WTC11 (cell line): ENCODE measurements at regions not wholly inside any gene's neighbourhood (a gene's known extent, or its start where the extent isn't known, plus 50 kb on each side); places are given as distances from the start of the nearest gene placed in this dataset.

Experiments used
- ATAC-seq: fragments of 200-7000 bp; cut with Tn5 transposase; 2 replicates; pipeline ENCODE4 v1.10.0; 2021; ENCODE audit warnings: mild to moderate bottlenecking, moderate library complexity
- CTCF ChIA-PET: fragments of 300-600 bp; sonication (Branson Sonifier 250); formaldehyde crosslinking; loops from one replicate; lab custom pipeline; 2021; ENCODE audit warnings: antibody characterized with exemption; lab: Charles Lee
- POLR2A ChIA-PET: fragments of 350-600 bp; sonication (Branson Sonifier 250); formaldehyde crosslinking; loops from one replicate; lab custom pipeline; 2021; ENCODE audit warnings: antibody characterized with exemption; lab: Charles Lee
- DNase-seq: peaks from one replicate; pipeline ENCODE4 v3.0.0; 2021; ENCODE audit warnings: low spot score
- H3K27ac Mint-ChIP-seq: 2 replicates; pipeline ENCODE4 v1.8.0; 2021; ENCODE audit warnings: mixed read lengths
- H3K27me3 Mint-ChIP-seq: 2 replicates; pipeline ENCODE4 v1.8.0; 2021; ENCODE audit warnings: low read depth, mild to moderate bottlenecking, moderate library complexity, mixed read lengths
- H3K36me3 Mint-ChIP-seq: 2 replicates; pipeline ENCODE4 v1.8.0; 2021; ENCODE audit warnings: mixed read lengths
- H3K4me1 Mint-ChIP-seq: 2 replicates; pipeline ENCODE4 v1.8.0; 2022; ENCODE audit warnings: mixed read lengths
- H3K4me3 Mint-ChIP-seq: 2 replicates; pipeline ENCODE4 v1.8.0; 2021; ENCODE audit warnings: mild to moderate bottlenecking, moderate library complexity, mixed read lengths
- H3K9me3 Mint-ChIP-seq: 2 replicates; pipeline ENCODE4 v1.8.0; 2021; ENCODE audit warnings: mixed read lengths
- CREM ChIP-seq: sonication (generic); formaldehyde crosslinking; IDR thresholded peaks from 2 replicates; pipeline ENCODE4 v1.8.1; 2022; ENCODE audit warnings: mild to moderate bottlenecking, missing genetic modification reagents, moderate library complexity
- EMX1 ChIP-seq: fragments of 250-450 bp; sonication (Bioruptor Pico); IDR thresholded peaks from 2 replicates; pipeline ENCODE4 v1.8.0; 2021; ENCODE audit warnings: mild to moderate bottlenecking
- FOXK1 ChIP-seq: sonication (generic); formaldehyde crosslinking; IDR thresholded peaks from 2 replicates; pipeline ENCODE4 v1.8.0; 2022; ENCODE audit warnings: mild to moderate bottlenecking, moderate library complexity, missing genetic modification reagents
- KAT7 ChIP-seq: sonication (generic); formaldehyde crosslinking; IDR thresholded peaks from 2 replicates; pipeline ENCODE4 v1.8.1; 2023; ENCODE audit warnings: missing genetic modification reagents, mild to moderate bottlenecking, borderline replicate concordance
- PRRX2 ChIP-seq: fragments of 250-450 bp; sonication (Bioruptor Pico); IDR thresholded peaks from 2 replicates; pipeline ENCODE4 v1.8.0; 2021; ENCODE audit warnings: mild to moderate bottlenecking
- RORB ChIP-seq: fragments of 250-450 bp; sonication (Bioruptor Pico); IDR thresholded peaks from 2 replicates; pipeline ENCODE4 v1.9.0; 2021; ENCODE audit warnings: mild to moderate bottlenecking
- ZBTB21 ChIP-seq: sonication (generic); formaldehyde crosslinking; IDR thresholded peaks from 2 replicates; pipeline ENCODE4 v1.8.1; 2023; ENCODE audit warnings: mild to moderate bottlenecking, missing genetic modification reagents, borderline replicate concordance
- ZNF317 ChIP-seq: sonication (generic); formaldehyde crosslinking; IDR thresholded peaks from 2 replicates; pipeline ENCODE4 v1.8.1; 2023; ENCODE audit warnings: low read depth, mild to moderate bottlenecking, moderate library complexity, missing genetic modification reagents, borderline replicate concordance
- TF ChIP-seq, protein P1 (sequence below): sonication (generic); formaldehyde crosslinking; IDR thresholded peaks from 2 replicates; pipeline ENCODE4 v1.8.1; 2022; ENCODE audit warnings: low read depth, mild to moderate bottlenecking, moderate library complexity, missing genetic modification reagents, borderline replicate concordance
- TF ChIP-seq, protein P2 (sequence below): sonication (generic); formaldehyde crosslinking; IDR thresholded peaks from 2 replicates; pipeline ENCODE4 v1.8.0; 2022; ENCODE audit warnings: mild to moderate bottlenecking, missing genetic modification reagents
- TF ChIP-seq, protein P3 (sequence below): fragments of 250-450 bp; sonication (Bioruptor Pico); IDR thresholded peaks from 2 replicates; pipeline ENCODE4 v1.8.0; 2021; ENCODE audit warnings: mild to moderate bottlenecking
- TF ChIP-seq, protein P4 (sequence below): sonication (generic); formaldehyde crosslinking; IDR thresholded peaks from 2 replicates; pipeline ENCODE4 v1.8.1; 2023; ENCODE audit warnings: mild to moderate bottlenecking, missing genetic modification reagents, moderate library complexity
- TF ChIP-seq, protein P5 (sequence below): sonication (generic); formaldehyde crosslinking; IDR thresholded peaks from 2 replicates; pipeline ENCODE4 v1.8.0; 2022; ENCODE audit warnings: missing genetic modification reagents
- TF ChIP-seq, protein P6 (sequence below): sonication (generic); formaldehyde crosslinking; IDR thresholded peaks from 2 replicates; pipeline ENCODE4 v1.8.0; 2022; ENCODE audit warnings: mild to moderate bottlenecking, missing genetic modification reagents

DNA sequence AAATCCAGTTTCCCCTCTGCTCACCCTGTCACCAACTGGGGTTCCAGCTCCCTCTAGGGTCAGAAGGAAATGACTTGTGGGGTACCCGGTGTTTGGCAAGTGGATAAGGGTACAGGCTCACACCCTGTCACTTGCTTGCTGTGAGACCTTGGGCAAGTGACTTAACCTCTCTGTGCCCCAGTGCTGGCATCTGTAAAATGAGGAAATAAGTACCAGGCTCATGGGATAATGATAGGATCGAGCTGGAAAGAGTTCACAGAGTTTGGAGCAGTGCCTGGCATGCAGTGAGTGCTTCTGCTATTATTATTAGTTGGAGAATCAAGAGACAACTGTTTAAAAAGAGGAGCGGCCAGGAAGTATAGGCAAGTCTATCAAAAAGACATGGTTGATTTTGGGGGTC is 53.7 kb upstream of the DLX4 start (continued):
- TF ChIP-seq, protein P1, sequence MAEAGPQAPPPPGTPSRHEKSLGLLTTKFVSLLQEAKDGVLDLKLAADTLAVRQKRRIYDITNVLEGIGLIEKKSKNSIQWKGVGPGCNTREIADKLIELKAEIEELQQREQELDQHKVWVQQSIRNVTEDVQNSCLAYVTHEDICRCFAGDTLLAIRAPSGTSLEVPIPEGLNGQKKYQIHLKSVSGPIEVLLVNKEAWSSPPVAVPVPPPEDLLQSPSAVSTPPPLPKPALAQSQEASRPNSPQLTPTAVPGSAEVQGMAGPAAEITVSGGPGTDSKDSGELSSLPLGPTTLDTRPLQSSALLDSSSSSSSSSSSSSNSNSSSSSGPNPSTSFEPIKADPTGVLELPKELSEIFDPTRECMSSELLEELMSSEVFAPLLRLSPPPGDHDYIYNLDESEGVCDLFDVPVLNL (CRISPR knock-in tag) = no peak
- TF ChIP-seq PRRX2 = no peak
- TF ChIP-seq KAT7 (CRISPR knock-in tag) = no peak
- TF ChIP-seq, protein P2, sequence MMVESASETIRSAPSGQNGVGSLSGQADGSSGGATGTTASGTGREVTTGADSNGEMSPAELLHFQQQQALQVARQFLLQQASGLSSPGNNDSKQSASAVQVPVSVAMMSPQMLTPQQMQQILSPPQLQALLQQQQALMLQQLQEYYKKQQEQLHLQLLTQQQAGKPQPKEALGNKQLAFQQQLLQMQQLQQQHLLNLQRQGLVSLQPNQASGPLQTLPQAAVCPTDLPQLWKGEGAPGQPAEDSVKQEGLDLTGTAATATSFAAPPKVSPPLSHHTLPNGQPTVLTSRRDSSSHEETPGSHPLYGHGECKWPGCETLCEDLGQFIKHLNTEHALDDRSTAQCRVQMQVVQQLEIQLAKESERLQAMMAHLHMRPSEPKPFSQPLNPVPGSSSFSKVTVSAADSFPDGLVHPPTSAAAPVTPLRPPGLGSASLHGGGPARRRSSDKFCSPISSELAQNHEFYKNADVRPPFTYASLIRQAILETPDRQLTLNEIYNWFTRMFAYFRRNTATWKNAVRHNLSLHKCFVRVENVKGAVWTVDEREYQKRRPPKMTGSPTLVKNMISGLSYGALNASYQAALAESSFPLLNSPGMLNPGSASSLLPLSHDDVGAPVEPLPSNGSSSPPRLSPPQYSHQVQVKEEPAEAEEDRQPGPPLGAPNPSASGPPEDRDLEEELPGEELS (CRISPR knock-in tag) = no peak
- TF ChIP-seq CREM (CRISPR knock-in tag) = no peak

DNA sequence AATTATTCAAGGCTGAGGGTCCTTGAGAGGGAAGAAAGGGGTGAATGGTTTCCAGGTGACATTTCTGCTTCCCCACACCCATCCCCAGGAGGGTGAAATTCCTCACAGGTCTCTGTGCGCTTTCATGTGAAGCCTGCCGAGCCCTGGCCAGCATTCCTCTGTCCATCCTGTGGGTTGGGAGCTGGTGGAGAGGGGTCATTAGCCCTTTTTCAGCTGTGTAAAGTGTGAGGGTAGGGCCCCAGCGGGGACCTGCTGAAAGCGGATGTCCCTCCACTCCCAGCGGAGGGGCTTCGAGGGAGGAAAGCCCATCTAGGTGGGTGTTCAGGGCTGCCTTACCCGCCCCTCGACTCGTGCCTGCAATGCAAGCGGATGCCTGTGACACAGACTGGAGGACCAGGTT is 53.3 kb upstream of the DLX4 start:
- ChIA-PET CTCF (interaction anchor here (0.6 to 2.1 kb wide), 8 partner anchors 17 to 83 kb away, joined by 3 to 13 read pairs (median 6); no protein-coding TSS in a partner anchor), POLR2A (interaction anchor here (0.6 kb wide), 1 partner anchor 22 kb away, joined by 5 read pairs; no protein-coding TSS in a partner anchor)
- DNase-seq = peak; percentile 38
- H3K4me3 Mint-ChIP-seq = no peak overlapping the region
- peaks cover 22% of the 10 kb centered on the region for H3K4me1 Mint-ChIP-seq
- peaks cover 56% of the 10 kb centered on the region for H3K27me3 Mint-ChIP-seq
- no peak for TF ChIP-seq ZNF317 (CRISPR knock-in tag)
- no peak for TF ChIP-seq EMX1 (CRISPR knock-in tag)
- no peak for TF ChIP-seq FOXK1 (CRISPR knock-in tag)
- TF ChIP-seq, protein P3, sequence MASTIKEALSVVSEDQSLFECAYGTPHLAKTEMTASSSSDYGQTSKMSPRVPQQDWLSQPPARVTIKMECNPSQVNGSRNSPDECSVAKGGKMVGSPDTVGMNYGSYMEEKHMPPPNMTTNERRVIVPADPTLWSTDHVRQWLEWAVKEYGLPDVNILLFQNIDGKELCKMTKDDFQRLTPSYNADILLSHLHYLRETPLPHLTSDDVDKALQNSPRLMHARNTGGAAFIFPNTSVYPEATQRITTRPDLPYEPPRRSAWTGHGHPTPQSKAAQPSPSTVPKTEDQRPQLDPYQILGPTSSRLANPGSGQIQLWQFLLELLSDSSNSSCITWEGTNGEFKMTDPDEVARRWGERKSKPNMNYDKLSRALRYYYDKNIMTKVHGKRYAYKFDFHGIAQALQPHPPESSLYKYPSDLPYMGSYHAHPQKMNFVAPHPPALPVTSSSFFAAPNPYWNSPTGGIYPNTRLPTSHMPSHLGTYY (CRISPR knock-in tag) = no peak
- TF ChIP-seq, protein P4, sequence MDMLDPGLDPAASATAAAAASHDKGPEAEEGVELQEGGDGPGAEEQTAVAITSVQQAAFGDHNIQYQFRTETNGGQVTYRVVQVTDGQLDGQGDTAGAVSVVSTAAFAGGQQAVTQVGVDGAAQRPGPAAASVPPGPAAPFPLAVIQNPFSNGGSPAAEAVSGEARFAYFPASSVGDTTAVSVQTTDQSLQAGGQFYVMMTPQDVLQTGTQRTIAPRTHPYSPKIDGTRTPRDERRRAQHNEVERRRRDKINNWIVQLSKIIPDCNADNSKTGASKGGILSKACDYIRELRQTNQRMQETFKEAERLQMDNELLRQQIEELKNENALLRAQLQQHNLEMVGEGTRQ (CRISPR knock-in tag) = no peak
- no peak for TF ChIP-seq ZBTB21 (CRISPR knock-in tag)
- TF ChIP-seq, protein P5, sequence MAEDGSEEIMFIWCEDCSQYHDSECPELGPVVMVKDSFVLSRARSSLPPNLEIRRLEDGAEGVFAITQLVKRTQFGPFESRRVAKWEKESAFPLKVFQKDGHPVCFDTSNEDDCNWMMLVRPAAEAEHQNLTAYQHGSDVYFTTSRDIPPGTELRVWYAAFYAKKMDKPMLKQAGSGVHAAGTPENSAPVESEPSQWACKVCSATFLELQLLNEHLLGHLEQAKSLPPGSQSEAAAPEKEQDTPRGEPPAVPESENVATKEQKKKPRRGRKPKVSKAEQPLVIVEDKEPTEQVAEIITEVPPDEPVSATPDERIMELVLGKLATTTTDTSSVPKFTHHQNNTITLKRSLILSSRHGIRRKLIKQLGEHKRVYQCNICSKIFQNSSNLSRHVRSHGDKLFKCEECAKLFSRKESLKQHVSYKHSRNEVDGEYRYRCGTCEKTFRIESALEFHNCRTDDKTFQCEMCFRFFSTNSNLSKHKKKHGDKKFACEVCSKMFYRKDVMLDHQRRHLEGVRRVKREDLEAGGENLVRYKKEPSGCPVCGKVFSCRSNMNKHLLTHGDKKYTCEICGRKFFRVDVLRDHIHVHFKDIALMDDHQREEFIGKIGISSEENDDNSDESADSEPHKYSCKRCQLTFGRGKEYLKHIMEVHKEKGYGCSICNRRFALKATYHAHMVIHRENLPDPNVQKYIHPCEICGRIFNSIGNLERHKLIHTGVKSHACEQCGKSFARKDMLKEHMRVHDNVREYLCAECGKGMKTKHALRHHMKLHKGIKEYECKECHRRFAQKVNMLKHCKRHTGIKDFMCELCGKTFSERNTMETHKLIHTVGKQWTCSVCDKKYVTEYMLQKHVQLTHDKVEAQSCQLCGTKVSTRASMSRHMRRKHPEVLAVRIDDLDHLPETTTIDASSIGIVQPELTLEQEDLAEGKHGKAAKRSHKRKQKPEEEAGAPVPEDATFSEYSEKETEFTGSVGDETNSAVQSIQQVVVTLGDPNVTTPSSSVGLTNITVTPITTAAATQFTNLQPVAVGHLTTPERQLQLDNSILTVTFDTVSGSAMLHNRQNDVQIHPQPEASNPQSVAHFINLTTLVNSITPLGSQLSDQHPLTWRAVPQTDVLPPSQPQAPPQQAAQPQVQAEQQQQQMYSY (CRISPR knock-in tag) = no peak
- no peak for TF ChIP-seq CREM (CRISPR knock-in tag)
- TF ChIP-seq RORB (CRISPR knock-in tag) = no peak
- TF ChIP-seq, protein P6, sequence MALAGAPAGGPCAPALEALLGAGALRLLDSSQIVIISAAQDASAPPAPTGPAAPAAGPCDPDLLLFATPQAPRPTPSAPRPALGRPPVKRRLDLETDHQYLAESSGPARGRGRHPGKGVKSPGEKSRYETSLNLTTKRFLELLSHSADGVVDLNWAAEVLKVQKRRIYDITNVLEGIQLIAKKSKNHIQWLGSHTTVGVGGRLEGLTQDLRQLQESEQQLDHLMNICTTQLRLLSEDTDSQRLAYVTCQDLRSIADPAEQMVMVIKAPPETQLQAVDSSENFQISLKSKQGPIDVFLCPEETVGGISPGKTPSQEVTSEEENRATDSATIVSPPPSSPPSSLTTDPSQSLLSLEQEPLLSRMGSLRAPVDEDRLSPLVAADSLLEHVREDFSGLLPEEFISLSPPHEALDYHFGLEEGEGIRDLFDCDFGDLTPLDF (CRISPR knock-in tag) = no peak
- ATAC-seq = peak; percentile 56
- H3K27ac Mint-ChIP-seq = no peak overlapping the region
- H3K9me3 Mint-ChIP-seq = no peaks in the 10 kb centered on the region
- H3K36me3 Mint-ChIP-seq = no peaks in the 10 kb centered on the region
